Caco-2 (cell line): ENCODE measurements at regions not wholly inside any gene's neighbourhood (a gene's known extent, or its start where the extent isn't known, plus 50 kb on each side); places are given as distances from the start of the nearest gene placed in this dataset.

Experiments used
- BruUV-seq: library from RNA; stranded (reverse); fragments of 400-500 nt; replicated peaks from 2 replicates; lab custom pipeline; 2021; lab: Mats Ljungman, UMichigan
- CTCF ChIA-PET: fragments of 300-600 bp; sonication (Branson Sonifier 250); formaldehyde crosslinking; loops from one replicate; lab custom pipeline; 2022; ENCODE audit warnings: antibody characterized with exemption; lab: Charles Lee
- POLR2A ChIA-PET: fragments of 300-600 bp; sonication (Branson Sonifier 250); formaldehyde crosslinking; loops from one replicate; lab custom pipeline; 2022; ENCODE audit warnings: antibody characterized with exemption; lab: Charles Lee
- DNase-seq, 2 experiments: peaks; one replicate each; pipeline versions ENCODE4 v3.0.0 to v3.0.0-alpha.2; 2020 to 2022
- H3K27me3 ChIP-seq: replicated peaks from 2 replicates; pipeline ENCODE4 v1.6.0; 2011; ENCODE audit warnings: low read length; ENCODE audit not compliant: control insufficient read depth, insufficient read depth
- H3K36me3 ChIP-seq: 2 replicates; pipeline ENCODE4 v1.5.1; 2011; ENCODE audit warnings: low read length; ENCODE audit not compliant: control insufficient read depth, insufficient read depth
- H3K4me1 ChIP-seq: fragments of 250-450 bp; sonication (Bioruptor Pico); 2 replicates; pipeline ENCODE4 v1.5.1; 2020; ENCODE audit warnings: mild to moderate bottlenecking
- H3K4me3 ChIP-seq: 2 replicates; pipeline ENCODE4 v1.5.1; 2011; ENCODE audit warnings: low read depth, mild to moderate bottlenecking, control low read depth, low read length
- H3K9me3 ChIP-seq: fragments of 250-450 bp; sonication (Bioruptor Pico); 2 replicates; pipeline ENCODE4 v1.5.1; 2020; ENCODE audit warnings: mild to moderate bottlenecking, moderate library complexity
- H3K27ac Mint-ChIP-seq: one replicate; pipeline ENCODE4 v1.8.0; 2022; ENCODE audit warnings: mixed read lengths; ENCODE audit not compliant: unreplicated experiment
- H3K27me3 Mint-ChIP-seq: one replicate; pipeline ENCODE4 v1.8.0; 2022; ENCODE audit warnings: mixed read lengths; ENCODE audit not compliant: insufficient read depth, unreplicated experiment
- H3K36me3 Mint-ChIP-seq: one replicate; pipeline ENCODE4 v1.8.0; 2022; ENCODE audit warnings: mild to moderate bottlenecking, mixed read lengths; ENCODE audit not compliant: insufficient read depth, unreplicated experiment
- H3K4me1 Mint-ChIP-seq: one replicate; pipeline ENCODE4 v1.8.0; 2022; ENCODE audit warnings: low read depth, mixed read lengths; ENCODE audit not compliant: unreplicated experiment
- H3K4me3 Mint-ChIP-seq: one replicate; pipeline ENCODE4 v1.8.0; 2022; ENCODE audit warnings: mild to moderate bottlenecking, moderate library complexity, mixed read lengths; ENCODE audit not compliant: unreplicated experiment
- H3K9me3 Mint-ChIP-seq: one replicate; pipeline ENCODE4 v1.8.0; 2022; ENCODE audit warnings: mixed read lengths; ENCODE audit not compliant: unreplicated experiment
- intact Hi-C: fragments of 100-400 bp; cut with micrococcal nuclease; formaldehyde crosslinking; loops from one replicate; pipeline ENCODE4 v1.10.0; 2022; ENCODE audit not compliant: unreplicated experiment
- TF ChIP-seq, protein P1 (sequence below), 2 experiments: fragments of 200-600 bp in 1 of 2; IDR thresholded peaks; 1 replicate in 1 of 2; 2 replicates in 1 of 2; pipeline versions ENCODE4 v1.5.1 to v1.8.0; 2011 to 2022; ENCODE audit warnings: antibody characterized with exemption in 1 of 2, control low read depth in 1 of 2, inconsistent platforms in 1 of 2, low read depth in 1 of 2, low read length in 1 of 2, mild to moderate bottlenecking in 1 of 2, moderate library complexity in 1 of 2; ENCODE audit not compliant: insufficient read depth in 1 of 2, severe bottlenecking in 1 of 2, unreplicated experiment in 1 of 2

DNA sequence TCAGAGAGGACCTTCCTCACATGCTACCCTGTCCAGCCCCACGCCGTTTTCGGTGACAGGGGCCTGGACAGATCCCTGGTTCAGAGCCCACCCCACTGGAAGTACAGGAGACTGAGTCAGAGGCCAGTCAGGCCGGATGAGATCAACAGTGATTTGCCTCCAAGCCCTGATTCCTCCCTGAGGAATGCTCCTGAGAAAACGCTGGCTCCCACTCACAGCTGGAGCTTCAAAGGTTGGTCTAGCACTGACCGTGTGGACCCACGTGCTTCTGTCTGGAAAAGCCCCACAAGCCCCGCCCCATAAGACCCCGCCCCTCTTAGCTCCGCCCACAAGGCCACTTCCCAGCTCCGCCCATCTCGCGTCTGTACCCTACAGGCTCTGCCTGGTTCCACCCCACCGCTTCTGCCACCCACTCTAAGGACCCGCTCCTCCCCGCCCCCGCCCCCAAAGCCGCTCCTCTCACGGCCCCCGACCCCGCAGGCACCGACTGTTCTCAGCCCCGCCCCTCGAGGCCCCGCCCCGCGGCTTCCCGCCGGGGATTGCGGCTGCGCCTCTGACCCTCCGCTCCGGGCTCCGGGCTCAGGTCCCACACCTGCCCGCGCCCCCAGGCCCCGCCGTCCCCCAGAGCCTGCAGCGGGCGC is 64.9 kb upstream of the BHLHE23 start:
- ChIA-PET POLR2A (no interaction called here), CTCF (interaction anchor here (0.7 kb wide), 1 partner anchor 448 kb away, joined by 3 read pairs; no protein-coding TSS in a partner anchor)
- Mint-ChIP-seq H3K9me3 (peaks cover 9% of the 10 kb centered on the region), H3K27me3 (peaks cover 16% of the 10 kb centered on the region), H3K4me3 (no peak overlapping the region), H3K36me3 (peaks cover 6% of the 10 kb centered on the region), H3K27ac (no peak overlapping the region), H3K4me1 (no peaks in the 10 kb centered on the region)
- Histone ChIP-seq H3K36me3 (no peaks in the 10 kb centered on the region), H3K4me1 (no peaks in the 10 kb centered on the region), H3K27me3 (no peaks in the 10 kb centered on the region), H3K9me3 (peaks cover 5% of the 10 kb centered on the region; the same call in 1 of the 2 replicates), H3K4me3 (no peak overlapping the region)
- TF ChIP-seq, protein P1, sequence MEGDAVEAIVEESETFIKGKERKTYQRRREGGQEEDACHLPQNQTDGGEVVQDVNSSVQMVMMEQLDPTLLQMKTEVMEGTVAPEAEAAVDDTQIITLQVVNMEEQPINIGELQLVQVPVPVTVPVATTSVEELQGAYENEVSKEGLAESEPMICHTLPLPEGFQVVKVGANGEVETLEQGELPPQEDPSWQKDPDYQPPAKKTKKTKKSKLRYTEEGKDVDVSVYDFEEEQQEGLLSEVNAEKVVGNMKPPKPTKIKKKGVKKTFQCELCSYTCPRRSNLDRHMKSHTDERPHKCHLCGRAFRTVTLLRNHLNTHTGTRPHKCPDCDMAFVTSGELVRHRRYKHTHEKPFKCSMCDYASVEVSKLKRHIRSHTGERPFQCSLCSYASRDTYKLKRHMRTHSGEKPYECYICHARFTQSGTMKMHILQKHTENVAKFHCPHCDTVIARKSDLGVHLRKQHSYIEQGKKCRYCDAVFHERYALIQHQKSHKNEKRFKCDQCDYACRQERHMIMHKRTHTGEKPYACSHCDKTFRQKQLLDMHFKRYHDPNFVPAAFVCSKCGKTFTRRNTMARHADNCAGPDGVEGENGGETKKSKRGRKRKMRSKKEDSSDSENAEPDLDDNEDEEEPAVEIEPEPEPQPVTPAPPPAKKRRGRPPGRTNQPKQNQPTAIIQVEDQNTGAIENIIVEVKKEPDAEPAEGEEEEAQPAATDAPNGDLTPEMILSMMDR (IDR thresholded peaks at IDR 0.05; ENCODE audit: insufficient read depth in 1 of 2, low read depth in 1 of 2, low read length in 1 of 2, severe bottlenecking in 1 of 2, unreplicated experiment in 1 of 2), result no peak
- intact Hi-C loops, result no loop called here
- peak in 1 of 2 experiments; percentile 63 for DNase-seq
- BruUV-seq, result no TSS peak

DNA sequence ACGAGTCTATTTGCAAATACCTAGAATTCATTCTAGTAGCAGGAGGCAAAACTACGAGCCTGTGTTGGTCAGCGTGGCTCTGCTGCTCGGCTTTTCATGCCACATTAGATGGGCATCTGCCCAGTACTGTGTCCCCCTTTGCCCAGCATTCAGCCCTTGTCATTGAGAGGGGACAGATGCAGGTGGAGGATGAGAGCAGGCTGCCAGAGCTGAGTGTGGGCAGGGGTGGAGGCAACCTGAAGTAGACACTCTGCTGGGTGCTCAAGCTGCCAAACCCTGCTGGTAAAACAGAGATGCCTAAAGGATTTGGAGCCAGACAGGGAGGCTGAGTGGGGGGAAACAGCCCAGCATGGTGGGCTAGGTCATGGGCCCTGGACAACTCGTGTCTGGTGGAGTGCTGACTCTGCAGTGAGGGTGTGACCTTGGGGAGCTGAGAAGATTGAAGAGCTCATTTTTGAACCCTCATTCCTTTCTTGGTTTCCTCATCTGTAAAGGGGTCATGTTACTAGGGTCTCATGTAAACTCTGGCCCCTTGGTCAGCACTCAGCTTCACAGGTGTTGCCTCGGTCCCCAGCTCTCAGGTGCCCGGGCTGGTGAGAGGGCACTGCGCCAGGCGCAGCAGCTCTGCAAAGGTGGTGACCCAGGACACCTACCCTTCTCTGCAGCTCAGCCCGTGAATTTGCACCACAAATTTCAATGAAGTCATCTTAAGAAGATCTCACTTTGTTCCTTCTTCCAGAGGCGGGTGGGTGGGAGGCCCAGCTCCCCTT is 64.2 kb upstream of the BHLHE23 start:
- Histone ChIP-seq H3K4me3 (no peak overlapping the region), H3K9me3 (no peaks in the 10 kb centered on the region; the same call in 1 of the 2 replicates), H3K4me1 (no peaks in the 10 kb centered on the region), H3K36me3 (no peaks in the 10 kb centered on the region), H3K27me3 (no peaks in the 10 kb centered on the region)
- no TSS peak for BruUV-seq
- DNase-seq, result peak in 1 of 2 experiments; percentile 34
- no peak overlapping the region for H3K4me3 Mint-ChIP-seq
- no peak overlapping the region for H3K27ac Mint-ChIP-seq
- peaks cover 6% of the 10 kb centered on the region for H3K36me3 Mint-ChIP-seq
- ChIA-PET POLR2A (no interaction called here), CTCF (interaction anchor here (0.8 kb wide), 1 partner anchor 865 kb away, joined by 7 read pairs; no protein-coding TSS in a partner anchor)
- H3K27me3 Mint-ChIP-seq, result peaks cover 14% of the 10 kb centered on the region
- H3K4me1 Mint-ChIP-seq, result no peaks in the 10 kb centered on the region
- intact Hi-C loops, result no loop called here
- TF ChIP-seq, protein P1 (IDR thresholded peaks at IDR 0.05; ENCODE audit: insufficient read depth in 1 of 2, low read depth in 1 of 2, low read length in 1 of 2, severe bottlenecking in 1 of 2, unreplicated experiment in 1 of 2), result no peak
- H3K9me3 Mint-ChIP-seq, result peaks cover 2% of the 10 kb centered on the region

DNA sequence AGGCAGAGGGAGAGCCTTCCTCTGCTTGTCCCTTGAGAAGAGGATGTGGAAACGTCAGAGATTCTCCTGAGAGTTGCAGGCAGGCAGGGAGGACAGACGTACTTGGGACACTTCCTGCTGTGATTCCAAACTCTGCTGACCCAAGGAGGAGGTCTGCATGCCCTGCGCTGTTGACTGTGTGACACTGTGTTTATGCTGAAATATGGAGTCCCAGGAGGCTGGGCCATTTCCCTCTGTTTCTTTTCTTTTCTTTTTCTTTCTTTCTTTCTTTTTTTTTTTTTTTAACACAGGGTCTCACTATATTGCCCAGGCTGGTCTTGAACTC is 63.5 kb upstream of the BHLHE23 start:
- Mint-ChIP-seq H3K27ac (no peak overlapping the region), H3K36me3 (peaks cover 6% of the 10 kb centered on the region), H3K4me3 (no peak overlapping the region), H3K27me3 (peaks cover 14% of the 10 kb centered on the region), H3K9me3 (no peaks in the 10 kb centered on the region), H3K4me1 (no peaks in the 10 kb centered on the region)
- no peaks in the 10 kb centered on the region for H3K4me1 ChIP-seq
- ChIA-PET POLR2A (no interaction called here), CTCF (interaction anchor here (0.8 to 1.8 kb wide), 3 partner anchors 14 to 864 kb away, joined by 4 to 9 read pairs (median 7); no protein-coding TSS in a partner anchor)
- H3K4me3 ChIP-seq, result no peak overlapping the region
- no peaks in the 10 kb centered on the region; the same call in 1 of the 2 replicates for H3K9me3 ChIP-seq
- BruUV-seq, result no TSS peak
- H3K36me3 ChIP-seq, result no peaks in the 10 kb centered on the region
- TF ChIP-seq, protein P1 (IDR thresholded peaks at IDR 0.05; ENCODE audit: insufficient read depth in 1 of 2, low read depth in 1 of 2, low read length in 1 of 2, severe bottlenecking in 1 of 2, unreplicated experiment in 1 of 2), result no peak
- DNase-seq, result no peak
- intact Hi-C loops, result no loop called here
- H3K27me3 ChIP-seq, result no peaks in the 10 kb centered on the region
